ENCODE measurements at regions not wholly inside any gene's neighbourhood (a gene's known extent, or its start where the extent isn't known, plus 50 kb on each side); places are given as distances from the start of the nearest gene placed in this dataset.

DNA sequence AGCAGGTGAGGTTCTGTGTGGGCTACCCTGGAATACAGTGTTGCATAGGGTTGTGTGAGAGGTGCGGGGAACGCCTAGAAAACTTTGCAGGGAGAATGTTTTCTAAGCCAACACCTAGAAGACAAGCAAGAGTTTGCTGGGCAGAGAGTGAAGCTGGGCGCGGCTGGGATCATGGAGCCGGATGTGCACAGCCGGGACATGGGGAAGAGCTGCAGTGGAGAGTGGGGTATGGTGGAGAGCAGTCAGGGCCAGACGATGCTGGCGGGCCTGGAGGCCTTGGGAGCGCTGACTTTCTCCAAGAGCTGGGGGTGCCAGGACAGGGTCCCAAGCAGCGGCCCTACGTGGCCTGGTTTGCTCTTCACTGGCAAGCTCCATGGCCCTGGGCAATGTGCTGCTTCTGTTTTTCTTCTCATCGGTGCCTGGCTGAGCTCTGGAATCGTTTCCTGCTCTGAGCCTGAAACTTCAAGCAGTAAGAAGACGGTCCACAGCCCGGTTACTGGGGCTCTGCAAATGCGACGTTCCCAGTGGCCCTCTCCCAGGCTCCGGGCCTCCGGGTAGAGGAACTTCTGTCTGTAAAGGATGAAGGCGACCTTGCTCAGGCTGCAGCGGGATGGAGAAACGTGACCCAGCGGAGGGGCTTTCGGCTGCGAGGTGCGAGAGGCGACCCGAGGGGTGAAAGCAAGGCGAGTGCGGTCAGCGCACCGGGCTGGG is 51.9 kb upstream of the CD34 start:
- Histone ChIP-seq H3K27me3 (peaks cover 72% of the 10 kb centered on the region), H3K36me3 (no peaks in the 10 kb centered on the region), H3K4me1 (ENCODE audit: low read depth) (peaks cover 4% of the 10 kb centered on the region), H3K4me3 (peak overlapping the region; percentile 11), H3K27ac (no peak overlapping the region), H3K9me3 (ENCODE audit: low read depth) (no peaks in the 10 kb centered on the region)
- TF ChIP-seq, protein P1, sequence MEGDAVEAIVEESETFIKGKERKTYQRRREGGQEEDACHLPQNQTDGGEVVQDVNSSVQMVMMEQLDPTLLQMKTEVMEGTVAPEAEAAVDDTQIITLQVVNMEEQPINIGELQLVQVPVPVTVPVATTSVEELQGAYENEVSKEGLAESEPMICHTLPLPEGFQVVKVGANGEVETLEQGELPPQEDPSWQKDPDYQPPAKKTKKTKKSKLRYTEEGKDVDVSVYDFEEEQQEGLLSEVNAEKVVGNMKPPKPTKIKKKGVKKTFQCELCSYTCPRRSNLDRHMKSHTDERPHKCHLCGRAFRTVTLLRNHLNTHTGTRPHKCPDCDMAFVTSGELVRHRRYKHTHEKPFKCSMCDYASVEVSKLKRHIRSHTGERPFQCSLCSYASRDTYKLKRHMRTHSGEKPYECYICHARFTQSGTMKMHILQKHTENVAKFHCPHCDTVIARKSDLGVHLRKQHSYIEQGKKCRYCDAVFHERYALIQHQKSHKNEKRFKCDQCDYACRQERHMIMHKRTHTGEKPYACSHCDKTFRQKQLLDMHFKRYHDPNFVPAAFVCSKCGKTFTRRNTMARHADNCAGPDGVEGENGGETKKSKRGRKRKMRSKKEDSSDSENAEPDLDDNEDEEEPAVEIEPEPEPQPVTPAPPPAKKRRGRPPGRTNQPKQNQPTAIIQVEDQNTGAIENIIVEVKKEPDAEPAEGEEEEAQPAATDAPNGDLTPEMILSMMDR (IDR thresholded peaks at IDR 0.05; ENCODE audit: low read depth, low read length), result no peak
- DNase-seq (ENCODE audit: low read depth in 1 of 2, low spot score in 1 of 2), result peak in 1 of 2 donors; percentile 56
